HG03378 (cell line): ENCODE measurements at regions not wholly inside any gene's neighbourhood (a gene's known extent, or its start where the extent isn't known, plus 50 kb on each side); places are given as distances from the start of the nearest gene placed in this dataset.

Experiments
- ATAC-seq: cut with Tn5 transposase; IDR thresholded peaks from one replicate; pipeline ENCODE4 v1.9.1; 2021; ENCODE audit warnings: mild to moderate bottlenecking, moderate library complexity; ENCODE audit not compliant: unreplicated experiment

GRCh38 chr2:151197184-151198108, 64.2 kb downstream of the RBM43 start:
- ATAC-seq, result no peak

- ATAC-seq, result no peak
Observed at GRCh38 chr2:151193576-151193975, 68.1 kb downstream of the RBM43 start.

GRCh38 chr2:151192681-151193080, 69.0 kb downstream of the RBM43 start:
- no peak for ATAC-seq

GRCh38 chr2:151191001-151191400, 70.7 kb downstream of the RBM43 start:
- no peak for ATAC-seq

- no peak for ATAC-seq
Observed at GRCh38 chr2:151189125-151189524, 72.5 kb downstream of the RBM43 start.

GRCh38 chr2:151186011-151186410, 75.7 kb downstream of the RBM43 start:
- ATAC-seq, result no peak

- no peak for ATAC-seq
Observed at GRCh38 chr2:151182899-151183809, 78.5 kb downstream of the RBM43 start.

GRCh38 chr2:151182396-151182795, 79.3 kb downstream of the RBM43 start:
- no peak for ATAC-seq

- no peak for ATAC-seq
Observed at GRCh38 chr2:151181524-151181923, 80.1 kb downstream of the RBM43 start.

GRCh38 chr2:151180123-151180522, 81.5 kb downstream of the RBM43 start:
- no peak for ATAC-seq

- no peak for ATAC-seq
Observed at GRCh38 chr2:151178207-151178606, 83.5 kb downstream of the RBM43 start.

GRCh38 chr2:151177756-151178155, 83.9 kb downstream of the RBM43 start:
- no peak for ATAC-seq

GRCh38 chr2:151176661-151177060, 85.0 kb downstream of the RBM43 start:
- no peak for ATAC-seq

GRCh38 chr2:151175864-151176263, 85.8 kb downstream of the RBM43 start:
- ATAC-seq, result no peak

- ATAC-seq, result no peak
Observed at GRCh38 chr2:151174127-151174526, 87.5 kb downstream of the RBM43 start.

GRCh38 chr2:151171186-151171585, 90.5 kb downstream of the RBM43 start:
- ATAC-seq, result no peak

- no peak for ATAC-seq
Observed at GRCh38 chr2:151166410-151166809, 95.3 kb downstream of the RBM43 start.

- ATAC-seq, result no peak
Observed at GRCh38 chr2:151165105-151165684, 96.5 kb downstream of the RBM43 start.

GRCh38 chr2:151161821-151162551, 99.7 kb downstream of the RBM43 start:
- no peak for ATAC-seq

- ATAC-seq, result no peak
Observed at GRCh38 chr2:151159109-151159662, 102.5 kb downstream of the RBM43 start.
